ENCODE measurements at regions not wholly inside any gene's neighbourhood (a gene's known extent, or its start where the extent isn't known, plus 50 kb on each side); places are given as distances from the start of the nearest gene placed in this dataset.

GRCh38 chr1:30627206-30627605 is 96.2 kb downstream of the MATN1 start:
- H3K36me3 ChIP-seq (ENCODE audit: control insufficient read depth, insufficient read depth, low read length) = no peaks in the 10 kb centered on the region
- H3K4me1 ChIP-seq (ENCODE audit: control insufficient read depth, insufficient read depth, low read length) = no peaks in the 10 kb centered on the region
- peaks cover 2% of the 10 kb centered on the region for H3K9me3 ChIP-seq (replicated peaks; ENCODE audit: control insufficient read depth, low read depth, low read length)
- no peak overlapping the region for H3K27ac ChIP-seq (ENCODE audit: low read length)
- peaks cover 7% of the 10 kb centered on the region for H3K27me3 ChIP-seq (ENCODE audit: control insufficient read depth, insufficient read depth, low read length)
- H3K4me3 ChIP-seq (ENCODE audit: low read length) = no peak overlapping the region
- 83% methylated on average over 1 of the region's 1 CpG for WGBS (ENCODE audit: insufficient coverage)
- DNase-seq = no peak

GRCh38 chr1:30623431-30623830 is 100.0 kb downstream of the MATN1 start:
- Histone ChIP-seq H3K4me3 (ENCODE audit: low read length) (no peak overlapping the region), H3K9me3 (replicated peaks; ENCODE audit: control insufficient read depth, low read depth, low read length) (peaks cover 2% of the 10 kb centered on the region), H3K4me1 (ENCODE audit: control insufficient read depth, insufficient read depth, low read length) (no peaks in the 10 kb centered on the region), H3K27ac (ENCODE audit: low read length) (no peak overlapping the region), H3K36me3 (ENCODE audit: control insufficient read depth, insufficient read depth, low read length) (no peaks in the 10 kb centered on the region), H3K27me3 (ENCODE audit: control insufficient read depth, insufficient read depth, low read length) (peaks cover 8% of the 10 kb centered on the region)
- DNase-seq = no peak
- WGBS (ENCODE audit: insufficient coverage) = 100% methylated on average over 1 of the region's 1 CpG

- Histone ChIP-seq H3K4me1 (ENCODE audit: control insufficient read depth, insufficient read depth, low read length) (no peaks in the 10 kb centered on the region), H3K27me3 (ENCODE audit: control insufficient read depth, insufficient read depth, low read length) (peaks cover 11% of the 10 kb centered on the region)
- WGBS (ENCODE audit: insufficient coverage) = 78% methylated on average over 3 of the region's 4 CpGs
These were observed 103.8 kb downstream of the MATN1 start for GRCh38 chr1:30619619-30620018.

GRCh38 chr1:30618335-30618747 is 105.0 kb downstream of the MATN1 start:
- Histone ChIP-seq H3K27ac (ENCODE audit: low read length) (no peak overlapping the region), H3K36me3 (ENCODE audit: control insufficient read depth, insufficient read depth, low read length) (no peaks in the 10 kb centered on the region), H3K4me3 (ENCODE audit: low read length) (no peak overlapping the region), H3K4me1 (ENCODE audit: control insufficient read depth, insufficient read depth, low read length) (no peaks in the 10 kb centered on the region), H3K27me3 (ENCODE audit: control insufficient read depth, insufficient read depth, low read length) (peaks cover 11% of the 10 kb centered on the region), H3K9me3 (replicated peaks; ENCODE audit: control insufficient read depth, low read depth, low read length) (peaks cover 2% of the 10 kb centered on the region)
- no peak for DNase-seq
- 57% methylated on average over 3 of the region's 6 CpGs for WGBS (ENCODE audit: insufficient coverage)

More at GRCh38 chr1:30619619-30620018, 103.8 kb downstream of the MATN1 start:
- Histone ChIP-seq H3K9me3 (replicated peaks; ENCODE audit: control insufficient read depth, low read depth, low read length) (peaks cover 2% of the 10 kb centered on the region), H3K4me3 (ENCODE audit: low read length) (no peak overlapping the region), H3K27ac (ENCODE audit: low read length) (no peak overlapping the region), H3K36me3 (ENCODE audit: control insufficient read depth, insufficient read depth, low read length) (no peaks in the 10 kb centered on the region)
- DNase-seq = no peak

- Histone ChIP-seq H3K36me3 (ENCODE audit: control insufficient read depth, insufficient read depth, low read length) (no peaks in the 10 kb centered on the region), H3K27ac (ENCODE audit: low read length) (no peak overlapping the region), H3K4me3 (ENCODE audit: low read length) (no peak overlapping the region), H3K4me1 (ENCODE audit: control insufficient read depth, insufficient read depth, low read length) (no peaks in the 10 kb centered on the region), H3K27me3 (ENCODE audit: control insufficient read depth, insufficient read depth, low read length) (peaks cover 11% of the 10 kb centered on the region), H3K9me3 (replicated peaks; ENCODE audit: control insufficient read depth, low read depth, low read length) (no peaks in the 10 kb centered on the region)
- no peak for DNase-seq
- 53% methylated on average over 7 of the region's 7 CpGs for WGBS (ENCODE audit: insufficient coverage)
These were observed 106.6 kb downstream of the MATN1 start for GRCh38 chr1:30616759-30617158.

- Histone ChIP-seq H3K27me3 (ENCODE audit: control insufficient read depth, insufficient read depth, low read length) (peaks cover 9% of the 10 kb centered on the region), H3K4me3 (ENCODE audit: low read length) (no peak overlapping the region), H3K9me3 (replicated peaks; ENCODE audit: control insufficient read depth, low read depth, low read length) (no peaks in the 10 kb centered on the region), H3K4me1 (ENCODE audit: control insufficient read depth, insufficient read depth, low read length) (no peaks in the 10 kb centered on the region), H3K27ac (ENCODE audit: low read length) (no peak overlapping the region), H3K36me3 (ENCODE audit: control insufficient read depth, insufficient read depth, low read length) (no peaks in the 10 kb centered on the region)
- no peak for DNase-seq
- WGBS (ENCODE audit: insufficient coverage) = 81% methylated on average over 5 of the region's 8 CpGs
These were observed 107.4 kb downstream of the MATN1 start for GRCh38 chr1:30615816-30616590.

GRCh38 chr1:30615076-30615795 is 108.1 kb downstream of the MATN1 start:
- Histone ChIP-seq H3K4me3 (ENCODE audit: low read length) (no peak overlapping the region), H3K36me3 (ENCODE audit: control insufficient read depth, insufficient read depth, low read length) (no peaks in the 10 kb centered on the region), H3K9me3 (replicated peaks; ENCODE audit: control insufficient read depth, low read depth, low read length) (no peaks in the 10 kb centered on the region), H3K27me3 (ENCODE audit: control insufficient read depth, insufficient read depth, low read length) (peaks cover 9% of the 10 kb centered on the region), H3K4me1 (ENCODE audit: control insufficient read depth, insufficient read depth, low read length) (no peaks in the 10 kb centered on the region), H3K27ac (ENCODE audit: low read length) (no peak overlapping the region)
- no peak for DNase-seq
- 96% methylated on average over 2 of the region's 3 CpGs for WGBS (ENCODE audit: insufficient coverage)

- no peaks in the 10 kb centered on the region for H3K9me3 ChIP-seq (replicated peaks; ENCODE audit: control insufficient read depth, low read depth, low read length)
- H3K27ac ChIP-seq (ENCODE audit: low read length) = no peak overlapping the region
- H3K4me1 ChIP-seq (ENCODE audit: control insufficient read depth, insufficient read depth, low read length) = no peaks in the 10 kb centered on the region
- DNase-seq = no peak
- H3K4me3 ChIP-seq (ENCODE audit: low read length) = no peak overlapping the region
- H3K27me3 ChIP-seq (ENCODE audit: control insufficient read depth, insufficient read depth, low read length) = peaks cover 9% of the 10 kb centered on the region
- H3K36me3 ChIP-seq (ENCODE audit: control insufficient read depth, insufficient read depth, low read length) = no peaks in the 10 kb centered on the region
- 100% methylated on average over 1 of the region's 1 CpG for WGBS (ENCODE audit: insufficient coverage)
These were observed 110.2 kb downstream of the MATN1 start for GRCh38 chr1:30613188-30613587.

GRCh38 chr1:30612536-30613065 is 110.8 kb downstream of the MATN1 start:
- no peak overlapping the region for H3K4me3 ChIP-seq (ENCODE audit: low read length)
- H3K27ac ChIP-seq (ENCODE audit: low read length) = no peak overlapping the region
- no peak for DNase-seq
- peaks cover 7% of the 10 kb centered on the region for H3K27me3 ChIP-seq (ENCODE audit: control insufficient read depth, insufficient read depth, low read length)
- no peaks in the 10 kb centered on the region for H3K36me3 ChIP-seq (ENCODE audit: control insufficient read depth, insufficient read depth, low read length)
- 50% methylated on average over 1 of the region's 1 CpG for WGBS (ENCODE audit: insufficient coverage)
- H3K9me3 ChIP-seq (replicated peaks; ENCODE audit: control insufficient read depth, low read depth, low read length) = no peaks in the 10 kb centered on the region
- H3K4me1 ChIP-seq (ENCODE audit: control insufficient read depth, insufficient read depth, low read length) = no peaks in the 10 kb centered on the region

GRCh38 chr1:30611741-30612309 is 111.6 kb downstream of the MATN1 start:
- Histone ChIP-seq H3K36me3 (ENCODE audit: control insufficient read depth, insufficient read depth, low read length) (no peaks in the 10 kb centered on the region), H3K27ac (ENCODE audit: low read length) (no peak overlapping the region), H3K4me3 (ENCODE audit: low read length) (no peak overlapping the region), H3K27me3 (ENCODE audit: control insufficient read depth, insufficient read depth, low read length) (peaks cover 7% of the 10 kb centered on the region), H3K4me1 (ENCODE audit: control insufficient read depth, insufficient read depth, low read length) (no peaks in the 10 kb centered on the region), H3K9me3 (replicated peaks; ENCODE audit: control insufficient read depth, low read depth, low read length) (no peaks in the 10 kb centered on the region)
- 73% methylated on average over 2 of the region's 5 CpGs for WGBS (ENCODE audit: insufficient coverage)
- no peak for DNase-seq
